ENCODE measurements at regions not wholly inside any gene's neighbourhood (a gene's known extent, or its start where the extent isn't known, plus 50 kb on each side); places are given as distances from the start of the nearest gene placed in this dataset.
"Not testable (repeated sequence)": the region's sequence is repeated elsewhere in the genome, so short reads cannot be mapped to it uniquely, and the experiment has no call there.

- DNase-seq: no peak
These were observed 61.0 kb upstream of the SMIM23 start for GRCh38 chr5:171724468-171725204.

- DNase-seq: no peak
These were observed 60.4 kb upstream of the SMIM23 start for GRCh38 chr5:171725205-171725601.

GRCh38 chr5:171726819-171727218 lies 58.8 kb upstream of the SMIM23 start:
- DNase-seq: not testable (repeated sequence)

GRCh38 chr5:171728686-171729085 lies 56.9 kb upstream of the SMIM23 start:
- no peak for DNase-seq
